Gastroesophageal sphincter (tissue), 4 donors: ENCODE measurements at regions not wholly inside any gene's neighbourhood (a gene's known extent, or its start where the extent isn't known, plus 50 kb on each side); places are given as distances from the start of the nearest gene placed in this dataset.

Experiments
- ATAC-seq: fragments of 150-250 bp; one replicate; pipeline ENCODE4 v1.9.1; 2016; ENCODE audit warnings: mild to moderate bottlenecking, moderate library complexity
- H3K27ac ChIP-seq, 4 donors: fragments of 200-600 bp; sonication (generic) in 3 of 4; 1 replicate in 3 of 4; 2 replicates in 1 of 4; pipeline ENCODE4 v1.5.1; 2016 to 2019
- H3K27me3 ChIP-seq: fragments of 200-600 bp; sonication (generic); one replicate; pipeline ENCODE4 v1.5.1; 2019
- H3K36me3 ChIP-seq, 2 donors: fragments of 200-600 bp; sonication (generic); one replicate each; pipeline ENCODE4 v1.5.1; 2019; ENCODE audit warnings: control low read depth in 1 of 2
- H3K4me1 ChIP-seq, 3 donors: fragments of 200-600 bp; sonication (generic); 1 replicate in 2 of 3; 2 replicates in 1 of 3; pipeline ENCODE4 v1.5.1; 2016 to 2019; ENCODE audit warnings: control low read depth in 2 of 3
- H3K4me3 ChIP-seq, 2 donors: fragments of 200-600 bp; sonication (generic); one replicate each; pipeline ENCODE4 v1.5.1; 2019; ENCODE audit warnings: mild to moderate bottlenecking in 1 of 2, moderate library complexity in 1 of 2
- H3K9me3 ChIP-seq, 3 donors: fragments of 200-600 bp; sonication (generic); one replicate each; pipeline ENCODE4 v1.5.1; 2017 to 2019; ENCODE audit warnings: control low read depth in 2 of 3
- CTCF ChIP-seq, 4 experiments: fragments of 200-600 bp in 2 of 4; fragments of 450-650 bp in 2 of 4; sonication (generic) in 1 of 4; IDR thresholded peaks; one replicate each; pipeline ENCODE4 v1.5.1; 2017 to 2019; ENCODE audit warnings: antibody characterized with exemption in 4 of 4, mild to moderate bottlenecking in 2 of 4, moderate library complexity in 2 of 4
- EP300 ChIP-seq: sonication (generic); formaldehyde crosslinking; IDR thresholded peaks from one replicate; pipeline ENCODE4 v1.6.1; 2017; ENCODE audit warnings: antibody characterized with exemption, mild to moderate bottlenecking
- POLR2A ChIP-seq, 2 donors: fragments of 450-650 bp; IDR thresholded peaks; one replicate each; pipeline ENCODE4 v1.6.1; 2017; ENCODE audit warnings: antibody characterized with exemption in 2 of 2, mild to moderate bottlenecking in 2 of 2, moderate library complexity in 1 of 2
- POLR2AphosphoS5 ChIP-seq: sonication (generic); formaldehyde crosslinking; IDR thresholded peaks from one replicate; pipeline ENCODE4 v1.6.1; 2017; ENCODE audit warnings: antibody characterized with exemption
- WGBS, 2 donors: methylation state at CpG; one replicate each; pipeline ENCODE4 v1.1.5; 2018; ENCODE audit warnings: low coverage in 1 of 2; 5-methylcytosine and 5-hydroxymethylcytosine counted together

- Histone ChIP-seq H3K36me3 (no peaks in the 10 kb centered on the region), H3K9me3 (no peaks in the 10 kb centered on the region), H3K27ac (no peak overlapping the region), H3K27me3 (no peaks in the 10 kb centered on the region), H3K4me3 (no peak overlapping the region), H3K4me1 (no peaks in the 10 kb centered on the region)
- TF ChIP-seq POLR2A (IDR thresholded peaks at IDR 0.05) (no peak), EP300 (no peak), POLR2AphosphoS5 (no peak), CTCF (IDR thresholded peaks at IDR 0.05) (no peak)
- WGBS, 2 donors, result 57 to 70% methylated on average over 3 of the region's 3 CpGs
- no peak for ATAC-seq
These were observed 669.8 kb upstream of the POT1 start for GRCh38 chr7:125599387-125599786.

GRCh38 chr7:125592331-125592730 lies 662.7 kb upstream of the POT1 start:
- 80 to 85% methylated on average over 4 to 5 of the region's 6 CpGs for WGBS, 2 donors
- Histone ChIP-seq H3K27ac (no peak overlapping the region), H3K9me3 (no peaks in the 10 kb centered on the region), H3K4me1 (no peaks in the 10 kb centered on the region), H3K27me3 (no peaks in the 10 kb centered on the region), H3K36me3 (no peaks in the 10 kb centered on the region), H3K4me3 (no peak overlapping the region)
- no peak for TF ChIP-seq POLR2A (IDR thresholded peaks at IDR 0.05)
- TF ChIP-seq EP300, result no peak
- no peak for TF ChIP-seq CTCF (IDR thresholded peaks at IDR 0.05)
- no peak for TF ChIP-seq POLR2AphosphoS5
- ATAC-seq, result no peak

- WGBS, 2 donors, result 34 to 37% methylated on average over 4 of the region's 4 CpGs
- Histone ChIP-seq H3K27me3 (no peaks in the 10 kb centered on the region), H3K36me3 (no peaks in the 10 kb centered on the region), H3K4me3 (no peak overlapping the region), H3K9me3 (peaks cover 0 to 7% (median 0%) of the 10 kb centered on the region in 3 donors), H3K27ac (no peak overlapping the region), H3K4me1 (no peaks in the 10 kb centered on the region)
- no peak for ATAC-seq
- TF ChIP-seq POLR2AphosphoS5, result no peak
- no peak for TF ChIP-seq POLR2A (IDR thresholded peaks at IDR 0.05)
- TF ChIP-seq CTCF (IDR thresholded peaks at IDR 0.05), result no peak
- TF ChIP-seq EP300, result no peak
These were observed 643.5 kb upstream of the POT1 start for GRCh38 chr7:125573126-125573525.

GRCh38 chr7:125572414-125572813 lies 642.8 kb upstream of the POT1 start:
- WGBS, 2 donors, result 50 to 71% methylated on average over 1 of the region's 1 CpG
- Histone ChIP-seq H3K36me3 (no peaks in the 10 kb centered on the region), H3K27me3 (no peaks in the 10 kb centered on the region), H3K9me3 (peaks cover 0 to 7% (median 0%) of the 10 kb centered on the region in 3 donors), H3K4me3 (no peak overlapping the region), H3K27ac (no peak overlapping the region), H3K4me1 (no peaks in the 10 kb centered on the region)
- TF ChIP-seq POLR2AphosphoS5 (no peak), CTCF (IDR thresholded peaks at IDR 0.05) (no peak)
- no peak for ATAC-seq

GRCh38 chr7:125568799-125569198 lies 639.2 kb upstream of the POT1 start:
- Histone ChIP-seq H3K36me3 (no peaks in the 10 kb centered on the region), H3K4me1 (no peaks in the 10 kb centered on the region), H3K27me3 (no peaks in the 10 kb centered on the region), H3K9me3 (no peaks in the 10 kb centered on the region), H3K27ac (no peak overlapping the region), H3K4me3 (no peak overlapping the region)
- TF ChIP-seq POLR2A (IDR thresholded peaks at IDR 0.05) (no peak), CTCF (IDR thresholded peaks at IDR 0.05) (no peak), EP300 (no peak), POLR2AphosphoS5 (no peak)
- no peak for ATAC-seq
- WGBS, 2 donors, result 87 to 98% methylated on average over 4 of the region's 4 CpGs
